Uterus (tissue), 3 donors: ENCODE measurements at regions not wholly inside any gene's neighbourhood (a gene's known extent, or its start where the extent isn't known, plus 50 kb on each side); places are given as distances from the start of the nearest gene placed in this dataset.
A peak's percentile ranks its signal among the peaks of the same experiment; 100 is the strongest.

Experiments used
- DNase-seq, 2 donors: peaks; one replicate each; pipeline ENCODE4 v3.0.0-alpha.2; 2019 to 2020
- H3K27ac ChIP-seq, 2 donors: fragments of 200-600 bp; sonication (generic); 1 replicate in 1 of 2; 2 replicates in 1 of 2; pipeline ENCODE4 v1.5.1; 2016 to 2018
- H3K27me3 ChIP-seq, 2 donors: fragments of 200-600 bp; sonication (generic); one replicate each; pipeline ENCODE4 v1.5.1; 2018 to 2019; ENCODE audit warnings: control low read depth in 1 of 2
- H3K36me3 ChIP-seq, 2 donors: fragments of 200-600 bp; sonication (generic); one replicate each; pipeline ENCODE4 v1.5.1; 2019; ENCODE audit warnings: control low read depth in 1 of 2
- H3K4me1 ChIP-seq, 2 donors: fragments of 200-600 bp; sonication (generic); one replicate each; pipeline ENCODE4 v1.5.1; 2018 to 2019; ENCODE audit warnings: control low read depth in 1 of 2
- H3K4me3 ChIP-seq, 2 donors: fragments of 200-600 bp; sonication (generic); 1 replicate in 1 of 2; 2 replicates in 1 of 2; pipeline ENCODE4 v1.5.1; 2018 to 2019; ENCODE audit warnings: mild to moderate bottlenecking in 1 of 2
- H3K9me3 ChIP-seq, 2 donors: fragments of 200-600 bp; sonication (generic); one replicate each; pipeline ENCODE4 v1.5.1; 2019; ENCODE audit warnings: control low read depth in 1 of 2
- CTCF ChIP-seq, 4 experiments: fragments of 200-600 bp in 2 of 4; fragments of 450-650 bp in 2 of 4; sonication (generic) in 2 of 4; IDR thresholded peaks; one replicate each; pipeline ENCODE4 v1.5.1; 2016 to 2019; ENCODE audit warnings: antibody characterized with exemption in 4 of 4, mild to moderate bottlenecking in 2 of 4, moderate library complexity in 1 of 4
- POLR2A ChIP-seq, 2 donors: fragments of 450-650 bp; IDR thresholded peaks; one replicate each; pipeline ENCODE4 v1.6.1; 2016; ENCODE audit warnings: antibody characterized with exemption in 2 of 2, mild to moderate bottlenecking in 1 of 2, moderate library complexity in 1 of 2
- intact Hi-C: fragments of 100-400 bp; cut with DNase I; formaldehyde crosslinking; loops from one replicate; pipeline ENCODE4 v1.15.1; 2023; ENCODE audit warnings: low total_unique reads
- donor health status: DM: yes; HTN: yes; CAD: no.

- no peak overlapping the region for H3K27ac ChIP-seq
- H3K4me3 ChIP-seq = no peak overlapping the region
Measured at GRCh38 chr1:56056438-56057287, 522.7 kb downstream of the PLPP3 start.

DNA sequence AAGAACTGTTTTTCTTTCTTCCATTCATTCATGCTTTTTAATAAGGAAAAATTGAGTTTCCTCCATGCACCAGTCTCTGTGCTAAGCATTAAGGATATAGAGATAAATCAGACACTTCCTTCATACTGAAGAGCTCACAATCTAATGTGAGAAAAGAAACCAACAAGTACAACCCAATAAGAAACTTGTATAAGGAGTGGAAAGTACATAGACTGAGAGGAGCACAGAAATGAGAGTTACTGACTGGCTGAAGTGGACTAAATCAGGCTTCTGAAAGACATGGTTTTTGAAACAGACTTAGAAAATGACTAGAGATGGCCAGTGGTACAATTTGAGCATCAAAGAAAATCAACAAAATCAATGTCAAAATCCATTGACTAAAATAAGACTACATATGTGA is 524.4 kb downstream of the PLPP3 start:
- Histone ChIP-seq H3K27ac (no peak overlapping the region), H3K36me3 (no peaks in the 10 kb centered on the region), H3K4me3 (no peak overlapping the region), H3K9me3 (no peaks in the 10 kb centered on the region), H3K4me1 (no peaks in the 10 kb centered on the region), H3K27me3 (no peaks in the 10 kb centered on the region)
- TF ChIP-seq POLR2A (IDR thresholded peaks at IDR 0.05) = no peak
- DNase-seq = no peak
- intact Hi-C loops = no loop called here

More at GRCh38 chr1:56056438-56057287, 522.7 kb downstream of the PLPP3 start:
- no peaks in the 10 kb centered on the region for H3K27me3 ChIP-seq
- DNase-seq = peak in 1 of 2 donors; percentile 20
- TF ChIP-seq CTCF (IDR thresholded peaks at IDR 0.05) = no peak
- TF ChIP-seq POLR2A (IDR thresholded peaks at IDR 0.05) = no peak
- no peaks in the 10 kb centered on the region for H3K36me3 ChIP-seq
- no peaks in the 10 kb centered on the region for H3K9me3 ChIP-seq
- H3K4me1 ChIP-seq = no peaks in the 10 kb centered on the region
- intact Hi-C loops = no loop called here

GRCh38 chr1:56052041-56052440 is 527.3 kb downstream of the PLPP3 start:
- DNase-seq = no peak

DNA sequence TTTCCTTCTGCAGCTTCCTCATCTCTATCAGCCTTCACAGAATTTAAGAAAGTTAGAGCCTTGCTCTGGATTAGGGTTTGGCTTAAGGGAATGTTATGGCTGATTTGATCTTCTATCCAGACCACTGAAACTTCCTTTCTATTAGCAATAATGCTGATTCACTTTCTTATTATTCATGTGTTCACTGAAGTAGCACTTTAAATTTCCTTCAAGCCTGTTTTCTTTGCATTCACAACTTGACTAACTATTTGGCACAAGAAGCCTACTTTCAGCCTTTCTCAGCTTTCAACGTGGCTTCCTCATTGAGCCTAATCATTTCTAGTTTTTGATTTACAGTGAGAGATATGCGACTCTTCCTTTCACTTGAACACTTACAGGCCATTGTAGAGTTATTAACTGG is 528.5 kb downstream of the PLPP3 start:
- Histone ChIP-seq H3K27me3 (no peaks in the 10 kb centered on the region), H3K4me3 (no peak overlapping the region), H3K4me1 (no peaks in the 10 kb centered on the region), H3K9me3 (no peaks in the 10 kb centered on the region), H3K36me3 (no peaks in the 10 kb centered on the region), H3K27ac (no peak overlapping the region)
- no peak for DNase-seq
- intact Hi-C loops = no loop called here
- TF ChIP-seq POLR2A (IDR thresholded peaks at IDR 0.05) (no peak), CTCF (IDR thresholded peaks at IDR 0.05) (no peak)

More at GRCh38 chr1:56052041-56052440, 527.3 kb downstream of the PLPP3 start:
- Histone ChIP-seq H3K36me3 (no peaks in the 10 kb centered on the region), H3K27ac (no peak overlapping the region), H3K4me3 (no peak overlapping the region), H3K27me3 (no peaks in the 10 kb centered on the region), H3K4me1 (no peaks in the 10 kb centered on the region), H3K9me3 (no peaks in the 10 kb centered on the region)
- TF ChIP-seq CTCF (IDR thresholded peaks at IDR 0.05) (no peak), POLR2A (IDR thresholded peaks at IDR 0.05) (no peak)
- intact Hi-C loops = no loop called here

- DNase-seq = no peak
- intact Hi-C loops = no loop called here
- Histone ChIP-seq H3K27ac (no peak overlapping the region), H3K36me3 (no peaks in the 10 kb centered on the region), H3K27me3 (no peaks in the 10 kb centered on the region), H3K4me1 (no peaks in the 10 kb centered on the region), H3K4me3 (no peak overlapping the region), H3K9me3 (no peaks in the 10 kb centered on the region)
- TF ChIP-seq POLR2A (IDR thresholded peaks at IDR 0.05) = no peak
Measured at GRCh38 chr1:56045477-56045876, 533.9 kb downstream of the PLPP3 start.

GRCh38 chr1:56045062-56045461 is 534.3 kb downstream of the PLPP3 start:
- intact Hi-C loops = no loop called here
- H3K27ac ChIP-seq = no peak overlapping the region
- H3K36me3 ChIP-seq = no peaks in the 10 kb centered on the region
- DNase-seq = no peak
- H3K4me1 ChIP-seq = no peaks in the 10 kb centered on the region
- no peak overlapping the region for H3K4me3 ChIP-seq
- H3K27me3 ChIP-seq = no peaks in the 10 kb centered on the region
- TF ChIP-seq POLR2A (IDR thresholded peaks at IDR 0.05) = no peak
- no peak for TF ChIP-seq CTCF (IDR thresholded peaks at IDR 0.05)
- H3K9me3 ChIP-seq = no peaks in the 10 kb centered on the region
